ENCODE measurements at regions not wholly inside any gene's neighbourhood (a gene's known extent, or its start where the extent isn't known, plus 50 kb on each side); places are given as distances from the start of the nearest gene placed in this dataset.

DNA sequence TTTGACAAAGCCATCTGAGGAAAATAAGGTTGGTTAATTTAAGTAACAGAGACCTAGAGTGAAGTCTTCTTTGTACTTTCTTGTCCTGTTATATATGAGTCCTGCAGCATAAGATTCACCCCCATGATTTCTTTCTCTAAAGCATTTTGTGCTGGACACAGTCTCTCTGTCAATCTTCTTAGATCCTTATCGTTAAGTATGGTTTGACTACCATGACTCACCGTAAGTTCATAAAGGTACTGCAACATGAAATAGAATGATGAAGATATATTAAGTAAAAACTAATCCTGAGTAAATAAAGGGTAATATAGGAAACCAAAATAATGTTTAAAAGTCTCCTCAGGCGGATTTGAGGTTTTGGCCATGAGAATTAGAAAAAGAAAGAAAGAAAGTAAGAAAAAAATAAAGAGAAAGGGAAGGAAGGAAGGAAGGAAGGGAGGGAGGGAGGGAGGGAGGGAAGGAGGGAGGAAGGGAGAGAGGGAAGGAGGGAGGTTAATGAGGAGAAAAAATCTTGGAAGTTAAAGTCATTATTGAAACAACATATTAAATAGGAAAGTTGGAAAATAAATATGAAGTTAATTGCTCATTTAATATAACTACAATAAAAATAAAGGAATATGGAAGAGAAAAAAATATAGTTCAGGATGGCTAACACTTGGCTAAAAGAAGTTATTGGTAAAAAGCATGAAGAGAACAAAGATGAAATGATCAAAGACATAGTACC, 980.3 kb upstream of the CDH2 start:
- no peak overlapping the region for H3K27ac Mint-ChIP-seq
- no peak for DNase-seq
- H3K36me3 Mint-ChIP-seq: peaks cover 0 to 4% (median 0%) of the 10 kb centered on the region in 3 donors
- no peaks in the 10 kb centered on the region for H3K4me1 Mint-ChIP-seq
- no peak overlapping the region for H3K4me3 Mint-ChIP-seq
- H3K9me3 Mint-ChIP-seq: peaks cover 0 to 16% (median 0%) of the 10 kb centered on the region in 6 donors
- peaks cover 1 to 2% (median 2%) of the 10 kb centered on the region in 3 donors for H3K27me3 Mint-ChIP-seq (ENCODE audit: low read depth in 3 of 3)

DNA sequence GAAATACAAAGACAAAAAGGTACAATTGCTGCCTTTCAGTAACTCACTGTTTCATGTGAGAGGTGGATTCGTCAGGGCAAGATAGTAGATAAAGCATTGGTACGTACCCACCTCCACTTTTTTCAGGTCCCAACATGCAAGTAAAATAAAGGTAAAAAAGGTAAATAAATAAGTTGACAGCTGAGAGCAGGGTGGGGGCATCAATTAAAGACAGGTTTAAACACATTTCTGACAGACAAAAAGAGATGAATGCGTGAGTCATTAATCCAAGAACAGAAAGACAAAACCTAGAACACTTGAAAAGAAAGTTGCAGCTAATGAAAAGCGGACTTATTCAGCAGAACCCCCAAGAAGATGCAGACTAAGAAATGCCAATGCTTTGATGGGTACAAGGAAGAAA, 979.6 kb upstream of the CDH2 start:
- H3K27me3 Mint-ChIP-seq (ENCODE audit: low read depth in 3 of 3): peaks cover 1 to 2% (median 2%) of the 10 kb centered on the region in 3 donors

DNA sequence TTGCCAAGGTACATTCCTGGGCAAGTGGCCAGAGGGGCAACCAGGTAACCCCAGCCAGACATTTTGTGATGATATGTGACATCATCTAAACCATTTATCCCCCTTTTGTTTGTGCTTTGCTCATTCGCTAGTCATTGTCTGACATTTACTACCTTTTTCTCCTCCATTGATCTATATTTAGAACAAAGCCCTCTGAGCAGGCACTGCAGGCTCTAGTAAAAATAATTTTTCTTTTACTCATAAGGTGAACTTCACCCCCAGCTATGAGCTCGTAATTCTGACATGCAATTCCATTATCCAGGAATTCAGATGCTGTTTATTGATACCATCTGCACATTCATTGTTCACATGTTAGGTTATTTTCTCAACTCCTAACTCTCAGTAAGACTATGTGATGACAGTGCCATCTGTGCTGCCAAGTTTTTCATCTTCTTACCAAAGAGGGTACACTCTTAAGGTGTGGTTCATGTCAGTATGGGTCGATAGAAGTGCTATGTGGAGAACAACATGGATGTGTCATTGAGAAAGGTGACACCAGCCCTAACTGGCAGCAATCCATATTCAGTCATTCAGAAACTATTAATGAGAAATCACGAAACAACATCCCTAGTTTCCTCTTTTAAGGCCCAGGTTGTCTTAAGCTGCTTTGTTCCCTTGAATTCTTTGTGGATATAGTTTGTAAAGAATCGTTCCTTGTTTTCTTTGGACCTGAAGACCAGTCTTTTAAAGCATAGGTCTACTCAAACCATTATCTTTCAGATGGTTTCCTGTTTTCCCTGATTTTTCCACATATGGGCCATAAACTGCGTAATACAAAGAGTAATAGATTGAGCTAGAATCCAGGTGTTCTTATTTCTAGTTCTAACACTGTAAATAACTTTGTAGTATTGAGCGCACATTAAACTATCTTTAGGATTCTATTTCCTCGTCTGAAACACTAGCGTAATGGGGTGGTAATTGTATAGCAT, 978.1 kb upstream of the CDH2 start:
- Mint-ChIP-seq H3K4me3 (no peak overlapping the region), H3K36me3 (peaks cover 0 to 4% (median 0%) of the 10 kb centered on the region in 3 donors), H3K27me3 (ENCODE audit: low read depth in 3 of 3) (peaks cover 1 to 2% (median 2%) of the 10 kb centered on the region in 3 donors), H3K4me1 (no peaks in the 10 kb centered on the region), H3K27ac (no peak overlapping the region), H3K9me3 (peaks cover 0 to 16% (median 0%) of the 10 kb centered on the region in 6 donors)
- DNase-seq: no peak

More for the DNA sequence above, 979.6 kb upstream of the CDH2 start:
- Mint-ChIP-seq H3K9me3 (peaks cover 0 to 16% (median 0%) of the 10 kb centered on the region in 6 donors), H3K27ac (no peak overlapping the region), H3K36me3 (peaks cover 0 to 4% (median 0%) of the 10 kb centered on the region in 3 donors), H3K4me1 (no peaks in the 10 kb centered on the region), H3K4me3 (no peak overlapping the region)
- no peak for DNase-seq

DNA sequence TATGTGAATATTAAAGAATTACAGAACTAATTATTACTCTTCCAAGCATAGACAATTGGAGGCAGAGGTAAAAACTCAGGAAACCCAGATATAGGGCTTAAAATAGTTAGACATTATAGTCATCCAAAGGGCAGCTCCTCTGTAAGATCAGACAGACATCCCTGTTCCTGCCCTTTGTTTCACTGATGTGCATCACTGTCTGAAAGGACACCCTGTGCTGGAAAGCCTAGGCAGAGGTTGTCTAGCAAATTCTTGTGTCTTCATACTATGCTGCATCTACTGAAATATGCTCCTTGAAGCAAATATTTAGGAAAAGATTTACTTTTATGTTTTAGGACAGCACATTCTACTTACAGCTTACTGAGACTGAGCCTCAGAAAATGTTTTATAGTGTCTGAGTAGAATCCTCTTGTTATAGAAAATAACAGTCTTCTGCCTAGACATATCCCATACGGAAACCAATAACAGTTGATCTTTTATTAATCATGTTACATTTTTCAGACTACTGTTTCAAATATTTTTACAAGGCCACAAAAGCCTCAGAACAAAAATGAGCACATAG, 977.3 kb upstream of the CDH2 start:
- no peaks in the 10 kb centered on the region for H3K4me1 Mint-ChIP-seq
- peaks cover 0 to 16% (median 0%) of the 10 kb centered on the region in 6 donors for H3K9me3 Mint-ChIP-seq
- peaks cover 0 to 4% (median 0%) of the 10 kb centered on the region in 3 donors for H3K36me3 Mint-ChIP-seq
- no peak for DNase-seq
- peaks cover 1 to 2% (median 2%) of the 10 kb centered on the region in 3 donors for H3K27me3 Mint-ChIP-seq (ENCODE audit: low read depth in 3 of 3)
- H3K27ac Mint-ChIP-seq: no peak overlapping the region
- no peak overlapping the region for H3K4me3 Mint-ChIP-seq

DNA sequence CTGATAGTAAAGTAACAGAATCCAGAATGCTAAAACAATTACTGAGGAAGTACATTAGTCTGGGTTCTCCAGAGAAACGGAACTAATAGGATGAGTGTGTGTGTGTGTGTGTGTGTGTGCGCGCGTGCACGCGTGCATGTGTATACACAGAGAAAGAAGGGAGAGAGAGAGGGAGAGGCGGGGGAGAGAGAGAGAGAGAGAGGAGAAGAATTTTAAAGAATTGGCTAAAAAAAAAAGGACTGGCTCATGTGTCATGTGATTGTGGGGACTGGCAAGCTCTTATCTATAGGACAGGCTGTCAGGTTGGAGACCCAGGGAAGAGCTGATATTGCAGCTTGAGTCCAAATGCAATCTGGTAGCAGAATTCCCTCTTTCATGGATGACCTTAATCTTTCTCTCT, 976.2 kb upstream of the CDH2 start:
- H3K4me3 Mint-ChIP-seq: no peak overlapping the region
- no peaks in the 10 kb centered on the region for H3K4me1 Mint-ChIP-seq
- peaks cover 0 to 13% (median 0%) of the 10 kb centered on the region in 6 donors for H3K9me3 Mint-ChIP-seq
- H3K27me3 Mint-ChIP-seq (ENCODE audit: low read depth in 3 of 3): peaks cover 1 to 2% (median 2%) of the 10 kb centered on the region in 3 donors
- no peak for DNase-seq
- no peaks in the 10 kb centered on the region for H3K36me3 Mint-ChIP-seq
- H3K27ac Mint-ChIP-seq: no peak overlapping the region

DNA sequence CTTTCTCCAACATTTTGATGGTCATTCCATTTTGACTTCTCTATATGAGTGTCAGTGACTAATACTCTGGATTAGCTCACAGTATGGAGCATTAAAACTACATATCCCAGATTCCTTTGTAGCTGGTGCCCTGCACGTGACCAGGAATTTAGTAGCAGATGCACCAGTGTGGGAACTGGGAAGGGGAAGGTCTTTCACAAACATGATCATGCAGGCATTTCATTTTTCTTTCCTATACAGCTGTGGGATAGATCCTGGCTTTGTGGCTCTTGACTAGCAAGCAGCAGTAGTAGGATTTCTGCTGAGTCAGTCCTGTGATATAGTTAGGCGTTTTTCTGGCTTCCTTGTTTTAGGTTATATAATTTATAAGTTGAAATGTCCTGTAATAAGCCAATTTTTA, 971.0 kb upstream of the CDH2 start:
- no peaks in the 10 kb centered on the region for H3K36me3 Mint-ChIP-seq
- H3K27ac Mint-ChIP-seq: no peak overlapping the region
- no peak for DNase-seq
- peaks cover 0 to 5% (median 0%) of the 10 kb centered on the region in 6 donors for H3K9me3 Mint-ChIP-seq
- H3K27me3 Mint-ChIP-seq (ENCODE audit: low read depth in 3 of 3): peaks cover 0 to 1% (median 0%) of the 10 kb centered on the region in 3 donors
- H3K4me3 Mint-ChIP-seq: no peak overlapping the region
- peaks cover 7 to 9% of the 10 kb centered on the region in 2 donors for H3K4me1 Mint-ChIP-seq

DNA sequence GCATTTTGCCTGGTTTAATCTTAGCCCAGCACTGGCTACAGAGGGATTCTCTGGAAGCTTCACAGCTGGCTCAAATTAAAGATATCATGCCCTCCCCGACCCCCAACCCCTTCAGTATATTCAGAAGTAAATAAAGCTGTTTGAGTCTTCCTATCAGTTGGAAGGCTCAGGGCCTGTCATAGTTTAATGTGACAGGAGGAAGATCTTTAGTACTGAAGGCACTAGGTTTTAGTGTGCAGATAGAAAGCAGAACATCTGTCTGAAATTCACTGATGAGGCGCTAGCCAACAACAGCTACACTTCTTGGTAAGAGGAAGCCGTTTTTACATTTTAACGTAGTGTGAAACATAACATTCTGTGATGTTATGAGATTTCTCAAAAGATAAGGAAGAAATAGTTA, 969.1 kb upstream of the CDH2 start:
- H3K27me3 Mint-ChIP-seq (ENCODE audit: low read depth in 3 of 3): no peaks in the 10 kb centered on the region
- no peak overlapping the region for H3K27ac Mint-ChIP-seq
- DNase-seq: no peak
- no peaks in the 10 kb centered on the region for H3K36me3 Mint-ChIP-seq
- peaks cover 7 to 9% of the 10 kb centered on the region in 2 donors for H3K4me1 Mint-ChIP-seq
- H3K4me3 Mint-ChIP-seq: no peak overlapping the region
- peaks cover 0 to 4% (median 0%) of the 10 kb centered on the region in 6 donors for H3K9me3 Mint-ChIP-seq

DNA sequence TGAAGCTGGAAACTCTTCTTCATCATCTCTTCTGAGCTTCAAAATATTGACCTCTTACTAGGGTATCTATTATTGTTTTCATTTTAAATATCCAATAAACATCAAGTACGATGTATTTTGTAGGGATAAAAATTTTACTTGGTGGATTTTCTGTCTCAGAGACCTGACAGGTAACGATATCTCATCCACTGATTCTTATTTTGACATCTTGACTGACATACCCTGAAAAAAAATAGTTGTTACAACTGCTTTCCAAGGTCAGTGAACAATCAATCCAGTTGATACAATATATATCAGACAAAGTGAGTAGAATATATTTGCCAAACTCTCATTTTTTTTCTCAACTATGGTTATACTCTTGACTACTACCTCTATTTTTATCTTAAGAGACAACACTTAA, 963.7 kb upstream of the CDH2 start:
- Mint-ChIP-seq H3K27me3 (ENCODE audit: low read depth in 3 of 3) (no peaks in the 10 kb centered on the region), H3K4me3 (no peak overlapping the region)

DNA sequence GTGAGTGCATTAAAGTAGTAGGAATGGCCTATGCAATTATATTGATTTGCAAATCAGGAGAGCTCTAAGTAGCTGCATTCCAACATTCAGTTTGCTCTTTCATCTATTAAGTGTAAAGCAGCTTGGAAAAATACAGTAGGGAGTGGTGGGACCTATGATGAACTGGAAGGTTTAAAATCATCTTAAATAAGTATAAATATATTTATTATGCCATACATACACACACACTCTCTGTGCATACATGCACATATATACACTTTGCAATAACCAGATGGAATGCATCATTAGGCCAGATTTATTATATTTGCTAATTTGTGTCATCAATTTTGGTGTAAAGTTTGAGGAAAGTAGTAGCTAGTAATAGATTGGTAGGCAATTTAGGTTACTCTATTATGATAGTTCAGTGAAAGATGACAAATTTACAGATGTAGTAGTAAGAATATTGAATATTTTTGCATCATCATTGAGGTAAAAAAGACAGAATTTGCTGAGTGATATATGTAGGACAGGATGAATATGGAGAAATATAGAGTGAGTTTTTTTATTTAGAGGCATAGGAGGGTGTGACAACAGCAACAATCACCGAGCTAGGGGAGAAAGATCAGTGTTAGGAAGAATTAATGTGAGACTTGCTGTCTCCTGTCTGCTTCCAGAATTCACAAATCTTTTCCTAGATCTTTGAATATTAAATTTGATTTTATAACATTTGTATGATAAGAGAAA, 961.0 kb upstream of the CDH2 start:
- peaks cover 0 to 4% (median under 1%) of the 10 kb centered on the region in 6 donors for H3K9me3 Mint-ChIP-seq
- no peaks in the 10 kb centered on the region for H3K4me1 Mint-ChIP-seq
- DNase-seq: no peak
- H3K4me3 Mint-ChIP-seq: no peak overlapping the region
- no peak overlapping the region for H3K27ac Mint-ChIP-seq
- H3K27me3 Mint-ChIP-seq (ENCODE audit: low read depth in 3 of 3): no peaks in the 10 kb centered on the region
- peaks cover 0 to 3% (median 0%) of the 10 kb centered on the region in 3 donors for H3K36me3 Mint-ChIP-seq

More for the DNA sequence above, 963.7 kb upstream of the CDH2 start:
- DNase-seq: no peak
- Mint-ChIP-seq H3K27ac (no peak overlapping the region), H3K36me3 (peaks cover 0 to 3% (median 0%) of the 10 kb centered on the region in 3 donors), H3K4me1 (no peaks in the 10 kb centered on the region), H3K9me3 (peaks cover 0 to 4% (median under 1%) of the 10 kb centered on the region in 6 donors)

DNA sequence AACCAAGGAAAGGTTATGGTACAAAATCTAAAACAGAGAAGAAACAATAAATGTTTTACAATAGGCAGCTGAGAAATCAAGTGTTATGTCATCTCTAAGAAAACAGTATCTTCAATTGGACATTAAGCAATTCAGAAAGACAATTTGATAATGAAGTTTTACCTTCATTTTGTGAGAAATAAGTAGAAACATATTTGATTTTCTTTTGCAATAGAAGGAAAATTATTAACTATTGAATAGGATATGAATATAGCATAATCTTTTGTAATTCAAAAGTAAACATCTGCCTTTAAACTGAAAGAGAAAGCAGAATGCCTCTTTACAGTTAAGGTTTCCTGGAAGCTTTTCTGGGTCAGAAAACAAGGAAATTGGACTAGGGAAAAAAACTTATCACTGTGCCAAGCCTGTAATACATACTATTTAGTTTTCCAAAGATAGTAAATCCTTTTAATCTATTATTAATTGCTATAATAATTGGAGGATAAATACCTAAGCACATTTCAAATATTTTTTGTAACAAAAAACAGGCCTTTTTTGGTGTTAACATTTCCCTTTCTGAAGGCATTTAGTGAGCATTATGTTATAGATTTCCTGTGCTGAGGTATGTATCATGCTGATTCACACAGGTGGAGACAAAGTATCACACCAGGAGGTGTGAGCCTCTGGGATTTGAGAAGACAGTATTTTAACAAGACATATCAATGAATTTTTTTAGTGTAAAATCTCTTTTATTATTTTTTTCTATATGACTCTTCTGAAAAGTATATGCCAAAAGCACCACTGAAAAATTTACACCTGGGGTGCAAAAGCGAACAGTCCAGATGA, 947.0 kb upstream of the CDH2 start:
- no peak overlapping the region for H3K27ac Mint-ChIP-seq
- H3K9me3 Mint-ChIP-seq: no peaks in the 10 kb centered on the region
- peak overlapping the region in 1 of 5 donors; percentile 57 for H3K4me3 Mint-ChIP-seq
- H3K4me1 Mint-ChIP-seq: peaks cover 8 to 12% of the 10 kb centered on the region in 2 donors
- DNase-seq: no peak
- no peaks in the 10 kb centered on the region for H3K36me3 Mint-ChIP-seq
- no peaks in the 10 kb centered on the region for H3K27me3 Mint-ChIP-seq (ENCODE audit: low read depth in 3 of 3)

DNA sequence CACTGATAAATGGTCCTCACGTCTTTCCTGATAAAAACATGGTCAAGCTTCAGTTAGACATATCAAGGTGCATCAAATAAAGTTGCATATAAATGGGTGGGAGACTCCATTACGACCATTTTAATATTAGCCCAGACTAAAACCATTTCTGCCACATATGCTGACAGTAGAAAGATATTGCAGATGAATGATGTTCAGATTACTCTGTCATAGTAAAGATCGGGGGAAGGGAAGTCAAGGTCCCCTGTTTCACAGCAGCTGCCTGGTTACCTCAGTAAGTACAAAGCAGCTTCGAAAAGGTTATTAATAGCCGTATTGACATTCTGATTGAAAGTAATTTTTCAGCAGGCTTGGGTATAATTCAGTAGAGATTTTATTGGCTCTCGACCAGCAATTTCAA, 927.7 kb upstream of the CDH2 start:
- Mint-ChIP-seq H3K4me3 (no peak overlapping the region), H3K9me3 (peaks cover 0 to 3% (median 0%) of the 10 kb centered on the region in 6 donors), H3K36me3 (no peaks in the 10 kb centered on the region), H3K27ac (no peak overlapping the region), H3K27me3 (ENCODE audit: low read depth in 3 of 3) (peaks cover 2 to 10% (median 2%) of the 10 kb centered on the region in 3 donors), H3K4me1 (no peaks in the 10 kb centered on the region)
- no peak for DNase-seq

DNA sequence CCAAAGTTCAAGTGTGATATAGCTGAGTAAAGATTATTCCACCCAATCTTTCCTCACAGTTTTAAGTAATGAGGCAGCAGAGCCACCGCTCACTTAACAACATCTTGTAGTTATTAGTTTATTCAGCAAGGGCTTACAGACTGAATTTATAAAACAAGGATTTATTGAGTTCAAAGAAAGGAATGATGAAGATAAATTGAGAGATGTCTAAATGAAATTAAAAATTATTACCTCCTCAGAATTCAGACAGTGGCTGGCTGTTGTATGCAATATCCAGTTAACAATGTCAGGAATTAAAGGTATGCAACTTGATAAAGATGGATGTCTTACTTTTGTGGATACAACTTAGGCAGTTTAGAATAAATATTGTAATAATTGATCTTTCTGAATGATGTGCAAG, 927.3 kb upstream of the CDH2 start:
- Mint-ChIP-seq H3K4me1 (no peaks in the 10 kb centered on the region), H3K36me3 (no peaks in the 10 kb centered on the region), H3K4me3 (no peak overlapping the region), H3K27me3 (ENCODE audit: low read depth in 3 of 3) (peaks cover 2 to 10% (median 2%) of the 10 kb centered on the region in 3 donors), H3K9me3 (peaks cover 0 to 3% (median 0%) of the 10 kb centered on the region in 6 donors), H3K27ac (no peak overlapping the region)
- DNase-seq: no peak
